ENCODE measurements at regions not wholly inside any gene's neighbourhood (a gene's known extent, or its start where the extent isn't known, plus 50 kb on each side); places are given as distances from the start of the nearest gene placed in this dataset.

- Histone ChIP-seq H3K14ac (ENCODE audit: low read length) (no peak overlapping the region), H2BK120ac (ENCODE audit: low read depth, low read length) (no peak overlapping the region), H2BK15ac (ENCODE audit: low read length) (no peak overlapping the region), H3K4me3 (ENCODE audit: low read length in 2 of 2) (no peak overlapping the region), H4K8ac (ENCODE audit: low read depth, low read length) (no peak overlapping the region), H4K91ac (ENCODE audit: low read depth, low read length, poor library complexity) (no peak overlapping the region), H2BK12ac (ENCODE audit: low read length) (no peak overlapping the region), H3K79me1 (ENCODE audit: low read depth, low read length) (no peaks in the 10 kb centered on the region), H2BK5ac (ENCODE audit: low read length) (no peak overlapping the region), H3K27me3 (ENCODE audit: control insufficient read depth in 3 of 3, insufficient read depth in 3 of 3, low read depth in 1 of 3, low read length in 3 of 3) (peaks cover 10 to 84% (median 22%) of the 10 kb centered on the region in 3 experiments), H3K9me3 (replicated peaks in 1 of 2; ENCODE audit: control insufficient read depth in 2 of 2, insufficient read depth in 1 of 2, low read depth in 1 of 2, low read length in 2 of 2) (peaks cover 0 to 2% of the 10 kb centered on the region in 2 donors), H2AK5ac (ENCODE audit: low read depth, low read length) (no peak overlapping the region), H2AFZ (ENCODE audit: low read length) (no peak overlapping the region), H3K36me3 (replicated peaks in 1 of 2; ENCODE audit: control insufficient read depth in 2 of 2, insufficient read depth in 2 of 2, low read length in 2 of 2) (no peaks in the 10 kb centered on the region), H3K18ac (ENCODE audit: low read length) (no peak overlapping the region), H3K9ac (ENCODE audit: low read depth, low read length, poor library complexity) (no peak overlapping the region), H3K4ac (ENCODE audit: low read length) (no peak overlapping the region), H3K4me2 (ENCODE audit: insufficient read depth, low read length, poor library complexity, severe bottlenecking) (no peak overlapping the region), H3K23ac (ENCODE audit: low read depth, low read length, poor library complexity) (no peak overlapping the region), H3K4me1 (ENCODE audit: control insufficient read depth in 2 of 2, insufficient read depth in 1 of 2, low read depth in 1 of 2, low read length in 2 of 2) (peaks cover 0 to 1% of the 10 kb centered on the region in 2 donors), H3K27ac (replicated peaks; ENCODE audit: low read length) (no peak overlapping the region)
- no peak for DNase-seq (ENCODE audit: low spot score)
- WGBS, 2 donors (ENCODE audit: extremely low coverage in 2 of 2, insufficient read length in 2 of 2, insufficient replicate concordance in 1 of 2) = no CpG with 5 or more reads among the region's 7 CpGs
Observed at GRCh38 chr7:128161466-128162125, 79.5 kb upstream of the LEP start.

GRCh38 chr7:128162666-128163065, 78.4 kb upstream of the LEP start:
- Histone ChIP-seq H3K4ac (ENCODE audit: low read length) (no peak overlapping the region), H3K36me3 (replicated peaks in 1 of 2; ENCODE audit: control insufficient read depth in 2 of 2, insufficient read depth in 2 of 2, low read length in 2 of 2) (no peaks in the 10 kb centered on the region), H3K14ac (ENCODE audit: low read length) (no peak overlapping the region), H3K9me3 (replicated peaks in 1 of 2; ENCODE audit: control insufficient read depth in 2 of 2, insufficient read depth in 1 of 2, low read depth in 1 of 2, low read length in 2 of 2) (peaks cover 0 to 2% of the 10 kb centered on the region in 2 donors), H2BK15ac (ENCODE audit: low read length) (no peak overlapping the region), H4K8ac (ENCODE audit: low read depth, low read length) (no peak overlapping the region), H3K27me3 (ENCODE audit: control insufficient read depth in 3 of 3, insufficient read depth in 3 of 3, low read depth in 1 of 3, low read length in 3 of 3) (peaks cover 19 to 84% (median 32%) of the 10 kb centered on the region in 3 experiments), H3K9ac (ENCODE audit: low read depth, low read length, poor library complexity) (no peak overlapping the region), H2AFZ (ENCODE audit: low read length) (no peak overlapping the region), H3K79me1 (ENCODE audit: low read depth, low read length) (no peaks in the 10 kb centered on the region), H3K23ac (ENCODE audit: low read depth, low read length, poor library complexity) (no peak overlapping the region), H2BK5ac (ENCODE audit: low read length) (no peak overlapping the region), H3K4me3 (ENCODE audit: low read length in 2 of 2) (no peak overlapping the region), H2AK5ac (ENCODE audit: low read depth, low read length) (no peak overlapping the region), H2BK120ac (ENCODE audit: low read depth, low read length) (no peak overlapping the region), H4K91ac (ENCODE audit: low read depth, low read length, poor library complexity) (no peak overlapping the region), H3K18ac (ENCODE audit: low read length) (no peak overlapping the region), H3K4me1 (ENCODE audit: control insufficient read depth in 2 of 2, insufficient read depth in 1 of 2, low read depth in 1 of 2, low read length in 2 of 2) (peaks cover 3 to 5% of the 10 kb centered on the region in 2 donors), H3K27ac (replicated peaks; ENCODE audit: low read length) (no peak overlapping the region), H3K4me2 (ENCODE audit: insufficient read depth, low read length, poor library complexity, severe bottlenecking) (no peak overlapping the region), H2BK12ac (ENCODE audit: low read length) (no peak overlapping the region)
- WGBS, 2 donors (ENCODE audit: extremely low coverage in 2 of 2, insufficient read length in 2 of 2, insufficient replicate concordance in 1 of 2) = no CpG with 5 or more reads among the region's 2 CpGs
- no peak for DNase-seq (ENCODE audit: low spot score)

GRCh38 chr7:128163473-128163872, 77.6 kb upstream of the LEP start:
- Histone ChIP-seq H3K27me3 (ENCODE audit: control insufficient read depth in 3 of 3, insufficient read depth in 3 of 3, low read depth in 1 of 3, low read length in 3 of 3) (peaks cover 27 to 84% (median 40%) of the 10 kb centered on the region in 3 experiments), H3K9ac (ENCODE audit: low read depth, low read length, poor library complexity) (no peak overlapping the region), H2BK15ac (ENCODE audit: low read length) (no peak overlapping the region), H3K9me3 (replicated peaks in 1 of 2; ENCODE audit: control insufficient read depth in 2 of 2, insufficient read depth in 1 of 2, low read depth in 1 of 2, low read length in 2 of 2) (peaks cover 0 to 5% of the 10 kb centered on the region in 2 donors), H3K14ac (ENCODE audit: low read length) (no peak overlapping the region), H3K36me3 (replicated peaks in 1 of 2; ENCODE audit: control insufficient read depth in 2 of 2, insufficient read depth in 2 of 2, low read length in 2 of 2) (no peaks in the 10 kb centered on the region), H2BK120ac (ENCODE audit: low read depth, low read length) (no peak overlapping the region), H3K27ac (replicated peaks; ENCODE audit: low read length) (no peak overlapping the region), H4K8ac (ENCODE audit: low read depth, low read length) (no peak overlapping the region), H3K4me2 (ENCODE audit: insufficient read depth, low read length, poor library complexity, severe bottlenecking) (no peak overlapping the region), H2AFZ (ENCODE audit: low read length) (no peak overlapping the region), H2BK12ac (ENCODE audit: low read length) (no peak overlapping the region), H3K4ac (ENCODE audit: low read length) (no peak overlapping the region), H3K18ac (ENCODE audit: low read length) (no peak overlapping the region), H2BK5ac (ENCODE audit: low read length) (no peak overlapping the region), H3K4me3 (ENCODE audit: low read length in 2 of 2) (no peak overlapping the region), H4K91ac (ENCODE audit: low read depth, low read length, poor library complexity) (no peak overlapping the region), H3K4me1 (ENCODE audit: control insufficient read depth in 2 of 2, insufficient read depth in 1 of 2, low read depth in 1 of 2, low read length in 2 of 2) (peaks cover 7 to 8% of the 10 kb centered on the region in 2 donors), H2AK5ac (ENCODE audit: low read depth, low read length) (no peak overlapping the region), H3K23ac (ENCODE audit: low read depth, low read length, poor library complexity) (no peak overlapping the region), H3K79me1 (ENCODE audit: low read depth, low read length) (no peaks in the 10 kb centered on the region)
- no peak for DNase-seq (ENCODE audit: low spot score)
- no CpG with 5 or more reads among the region's 2 CpGs for WGBS, 2 donors (ENCODE audit: extremely low coverage in 2 of 2, insufficient read length in 2 of 2, insufficient replicate concordance in 1 of 2)

GRCh38 chr7:128164061-128164954, 76.8 kb upstream of the LEP start:
- Histone ChIP-seq H2BK15ac (ENCODE audit: low read length) (no peak overlapping the region), H2BK12ac (ENCODE audit: low read length) (no peak overlapping the region), H3K9me3 (replicated peaks in 1 of 2; ENCODE audit: control insufficient read depth in 2 of 2, insufficient read depth in 1 of 2, low read depth in 1 of 2, low read length in 2 of 2) (peaks cover 0 to 5% of the 10 kb centered on the region in 2 donors), H2AFZ (ENCODE audit: low read length) (no peak overlapping the region), H3K18ac (ENCODE audit: low read length) (no peak overlapping the region), H3K27me3 (ENCODE audit: control insufficient read depth in 3 of 3, insufficient read depth in 3 of 3, low read depth in 1 of 3, low read length in 3 of 3) (peaks cover 27 to 85% (median 44%) of the 10 kb centered on the region in 3 experiments), H3K36me3 (replicated peaks in 1 of 2; ENCODE audit: control insufficient read depth in 2 of 2, insufficient read depth in 2 of 2, low read length in 2 of 2) (no peaks in the 10 kb centered on the region), H3K23ac (ENCODE audit: low read depth, low read length, poor library complexity) (no peak overlapping the region), H3K9ac (ENCODE audit: low read depth, low read length, poor library complexity) (no peak overlapping the region), H3K4me3 (ENCODE audit: low read length in 2 of 2) (no peak overlapping the region), H4K8ac (ENCODE audit: low read depth, low read length) (no peak overlapping the region), H3K27ac (replicated peaks; ENCODE audit: low read length) (no peak overlapping the region), H3K14ac (ENCODE audit: low read length) (peak overlapping the region; percentile 15), H3K79me1 (ENCODE audit: low read depth, low read length) (no peaks in the 10 kb centered on the region), H2BK120ac (ENCODE audit: low read depth, low read length) (no peak overlapping the region), H3K4me2 (ENCODE audit: insufficient read depth, low read length, poor library complexity, severe bottlenecking) (no peak overlapping the region), H4K91ac (ENCODE audit: low read depth, low read length, poor library complexity) (no peak overlapping the region), H3K4me1 (ENCODE audit: control insufficient read depth in 2 of 2, insufficient read depth in 1 of 2, low read depth in 1 of 2, low read length in 2 of 2) (peaks cover 8 to 10% of the 10 kb centered on the region in 2 donors), H2AK5ac (ENCODE audit: low read depth, low read length) (no peak overlapping the region), H3K4ac (ENCODE audit: low read length) (no peak overlapping the region), H2BK5ac (ENCODE audit: low read length) (no peak overlapping the region)
- no CpG with 5 or more reads among the region's 6 CpGs for WGBS, 2 donors (ENCODE audit: extremely low coverage in 2 of 2, insufficient read length in 2 of 2, insufficient replicate concordance in 1 of 2)
- no peak for DNase-seq (ENCODE audit: low spot score)
